Tibial nerve (tissue), 4 donors: ENCODE measurements at regions not wholly inside any gene's neighbourhood (a gene's known extent, or its start where the extent isn't known, plus 50 kb on each side); places are given as distances from the start of the nearest gene placed in this dataset.

ENCODE experiments used
- DNase-seq, 2 donors: peaks; one replicate each; pipeline ENCODE4 v3.0.0-alpha.2; 2019; ENCODE audit warnings: low spot score in 2 of 2
- H3K27ac ChIP-seq, 4 donors: fragments of 200-600 bp; sonication (generic) in 3 of 4; one replicate each; pipeline ENCODE4 v1.5.1; 2017 to 2019; ENCODE audit warnings: mild to moderate bottlenecking in 1 of 4
- H3K27me3 ChIP-seq, 2 donors: fragments of 200-600 bp; sonication (generic) in 1 of 2; one replicate each; pipeline versions ENCODE4 v1.5.1 to v1.6.0; 2017 to 2019
- H3K36me3 ChIP-seq, 3 donors: fragments of 200-600 bp; sonication (generic); one replicate each; pipeline ENCODE4 v1.5.1; 2018 to 2019
- H3K4me1 ChIP-seq, 4 donors: fragments of 200-600 bp; sonication (generic) in 3 of 4; one replicate each; pipeline ENCODE4 v1.5.1; 2017 to 2019
- H3K4me3 ChIP-seq, 4 donors: fragments of 200-600 bp; sonication (generic) in 3 of 4; one replicate each; pipeline ENCODE4 v1.5.1; 2017 to 2019; ENCODE audit warnings: mild to moderate bottlenecking in 1 of 4, moderate library complexity in 1 of 4
- H3K9me3 ChIP-seq, 4 donors: fragments of 200-600 bp; sonication (generic) in 3 of 4; one replicate each; pipeline ENCODE4 v1.5.1; 2017 to 2019
- EP300 ChIP-seq, 2 donors: sonication (generic); formaldehyde crosslinking; IDR thresholded peaks; one replicate each; pipeline ENCODE4 v1.6.1; 2017; ENCODE audit warnings: antibody characterized with exemption in 2 of 2, mild to moderate bottlenecking in 1 of 2
- POLR2A ChIP-seq, 2 donors: fragments of 450-650 bp; IDR thresholded peaks; one replicate each; pipeline ENCODE4 v1.6.1; 2017; ENCODE audit warnings: antibody characterized with exemption in 2 of 2, mild to moderate bottlenecking in 2 of 2, moderate library complexity in 2 of 2
- WGBS, 2 donors: methylation state at CpG; one replicate each; pipeline ENCODE4 v1.1.5; 2018; 5-methylcytosine and 5-hydroxymethylcytosine counted together
- TF ChIP-seq, protein P1 (sequence below), 5 experiments: fragments of 200-600 bp in 3 of 5; fragments of 450-650 bp in 2 of 5; sonication (generic) in 3 of 5; IDR thresholded peaks; one replicate each; pipeline ENCODE4 v1.5.1; 2016 to 2019; ENCODE audit warnings: antibody characterized with exemption in 5 of 5, mild to moderate bottlenecking in 3 of 5, moderate library complexity in 2 of 5

DNA sequence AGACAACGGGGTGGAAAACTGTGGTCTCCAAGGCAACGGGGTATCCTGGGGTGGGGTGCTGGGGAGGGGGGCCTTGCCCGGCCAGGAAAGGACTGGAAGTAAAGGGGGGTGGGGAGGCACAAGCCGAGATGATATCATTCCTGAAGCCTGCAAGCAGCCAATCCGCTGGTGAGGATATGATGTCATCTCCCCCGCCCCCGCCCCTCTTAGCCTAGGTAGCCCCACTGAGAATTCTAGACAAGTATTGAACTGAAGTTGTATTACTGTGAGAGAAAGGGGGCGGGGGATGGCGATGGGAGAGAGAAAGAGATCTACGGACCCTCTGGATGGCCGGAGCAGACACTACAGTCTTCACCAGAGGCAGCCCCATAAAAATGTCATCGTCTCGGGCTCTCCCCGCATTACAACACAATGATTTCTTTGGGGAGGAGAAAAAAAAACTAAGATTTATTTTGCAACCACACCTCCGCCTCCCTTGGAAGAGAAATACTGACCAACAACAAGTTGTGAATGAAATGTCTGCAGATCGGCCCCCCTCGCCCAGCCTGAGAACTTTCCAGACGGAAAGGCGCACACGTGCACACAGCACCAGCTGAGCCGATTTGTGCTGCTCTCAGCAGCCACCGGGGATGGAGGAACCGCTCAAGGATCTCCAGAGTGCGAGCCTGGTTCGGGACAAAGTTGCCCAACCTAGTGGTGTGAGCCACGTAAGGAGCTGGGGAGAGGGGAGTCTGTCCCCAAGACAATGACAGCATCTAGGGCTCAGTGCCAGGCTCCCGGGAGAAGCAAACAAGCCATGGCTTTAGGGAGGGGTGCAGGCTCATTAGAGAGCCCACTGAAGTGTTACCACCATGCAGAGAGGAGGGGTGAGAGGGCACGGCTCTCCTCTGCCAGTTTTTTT, 222.1 kb downstream of the SOX9 start:
- Histone ChIP-seq H3K4me3 (no peak overlapping the region), H3K36me3 (no peaks in the 10 kb centered on the region), H3K27me3 (no peaks in the 10 kb centered on the region), H3K9me3 (no peaks in the 10 kb centered on the region), H3K27ac (peak overlapping the region in 2 of 4 donors; percentile 35 to 49), H3K4me1 (peaks cover 0 to 25% (median 5%) of the 10 kb centered on the region in 4 donors)
- TF ChIP-seq POLR2A (IDR thresholded peaks at IDR 0.05) (no peak), EP300 (IDR thresholded peaks at IDR 0.05) (no peak)
- TF ChIP-seq, protein P1, sequence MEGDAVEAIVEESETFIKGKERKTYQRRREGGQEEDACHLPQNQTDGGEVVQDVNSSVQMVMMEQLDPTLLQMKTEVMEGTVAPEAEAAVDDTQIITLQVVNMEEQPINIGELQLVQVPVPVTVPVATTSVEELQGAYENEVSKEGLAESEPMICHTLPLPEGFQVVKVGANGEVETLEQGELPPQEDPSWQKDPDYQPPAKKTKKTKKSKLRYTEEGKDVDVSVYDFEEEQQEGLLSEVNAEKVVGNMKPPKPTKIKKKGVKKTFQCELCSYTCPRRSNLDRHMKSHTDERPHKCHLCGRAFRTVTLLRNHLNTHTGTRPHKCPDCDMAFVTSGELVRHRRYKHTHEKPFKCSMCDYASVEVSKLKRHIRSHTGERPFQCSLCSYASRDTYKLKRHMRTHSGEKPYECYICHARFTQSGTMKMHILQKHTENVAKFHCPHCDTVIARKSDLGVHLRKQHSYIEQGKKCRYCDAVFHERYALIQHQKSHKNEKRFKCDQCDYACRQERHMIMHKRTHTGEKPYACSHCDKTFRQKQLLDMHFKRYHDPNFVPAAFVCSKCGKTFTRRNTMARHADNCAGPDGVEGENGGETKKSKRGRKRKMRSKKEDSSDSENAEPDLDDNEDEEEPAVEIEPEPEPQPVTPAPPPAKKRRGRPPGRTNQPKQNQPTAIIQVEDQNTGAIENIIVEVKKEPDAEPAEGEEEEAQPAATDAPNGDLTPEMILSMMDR (IDR thresholded peaks at IDR 0.05) = no peak
- DNase-seq = peak; percentile 41 to 53
- 39 to 44% methylated on average over 28 of the region's 28 CpGs for WGBS, 2 donors

DNA sequence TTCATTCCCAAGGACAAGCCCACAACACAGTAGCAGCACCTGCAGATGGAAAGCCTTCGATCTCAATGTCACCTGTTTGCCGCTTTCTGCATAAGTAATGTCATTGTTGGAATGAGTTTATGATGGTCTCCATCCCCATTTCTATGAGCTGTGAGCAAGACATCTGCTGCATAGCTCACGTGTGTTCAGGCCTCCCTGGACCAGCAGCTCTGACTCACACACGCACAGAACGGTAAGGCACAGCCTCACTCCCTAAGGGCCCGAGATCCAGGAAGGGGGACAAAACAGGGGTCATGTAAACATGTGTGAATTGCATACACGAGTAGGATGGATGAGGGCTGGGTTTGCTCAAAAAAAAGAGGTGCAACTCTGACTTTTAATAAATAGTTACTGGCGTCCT, 223.1 kb downstream of the SOX9 start:
- Histone ChIP-seq H3K27me3 (no peaks in the 10 kb centered on the region), H3K36me3 (no peaks in the 10 kb centered on the region), H3K4me1 (peaks cover 0 to 17% (median 4%) of the 10 kb centered on the region in 4 donors), H3K27ac (no peak overlapping the region), H3K4me3 (no peak overlapping the region), H3K9me3 (no peaks in the 10 kb centered on the region)
- TF ChIP-seq POLR2A (IDR thresholded peaks at IDR 0.05) (no peak), EP300 (IDR thresholded peaks at IDR 0.05) (no peak)
- DNase-seq = no peak
- WGBS, 2 donors = 70 to 76% methylated on average over 8 of the region's 8 CpGs

DNA sequence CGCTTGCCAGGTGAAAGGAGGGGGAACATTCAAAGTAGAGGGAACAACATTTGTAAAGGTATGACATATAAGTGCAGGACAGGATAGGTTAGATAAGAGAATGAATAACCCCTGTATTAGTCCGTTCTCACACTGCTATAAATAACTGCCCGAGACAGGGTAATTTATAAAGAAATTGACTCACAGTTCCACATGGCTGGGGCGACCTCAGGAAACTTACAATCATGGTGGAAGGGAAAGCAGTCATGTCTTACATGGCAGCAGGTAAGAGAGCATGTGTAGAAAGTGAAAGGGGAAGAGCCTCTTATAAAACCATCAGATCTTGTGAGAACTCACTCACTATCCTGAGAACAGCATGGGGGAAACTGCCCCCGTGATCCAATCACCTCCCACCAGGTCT, 223.8 kb downstream of the SOX9 start:
- TF ChIP-seq, protein P1 (IDR thresholded peaks at IDR 0.05) = no peak
- TF ChIP-seq EP300 (IDR thresholded peaks at IDR 0.05) (no peak), POLR2A (IDR thresholded peaks at IDR 0.05) (no peak)
- 83 to 84% methylated on average over 5 of the region's 5 CpGs for WGBS, 2 donors
- no peak overlapping the region for H3K4me3 ChIP-seq

DNA sequence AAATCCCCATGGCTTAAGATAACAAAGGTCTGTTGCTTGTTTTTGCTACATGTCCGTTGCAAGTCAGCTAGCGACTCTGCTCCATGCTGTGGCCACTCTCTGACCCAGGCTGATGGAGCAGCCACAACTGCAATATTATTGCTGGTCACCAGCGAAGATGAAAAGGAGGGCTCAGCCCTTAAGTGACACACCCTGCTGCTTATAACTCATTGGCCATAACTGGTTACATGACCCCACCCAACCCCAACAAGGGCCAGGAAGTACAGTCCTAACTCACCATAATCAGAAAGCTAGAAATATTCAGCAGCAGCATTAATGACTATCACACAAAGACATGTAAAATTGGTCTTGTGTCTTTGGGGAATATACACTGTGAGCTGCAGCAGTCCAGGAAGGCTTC, 224.3 kb downstream of the SOX9 start:
- H3K27me3 ChIP-seq = no peaks in the 10 kb centered on the region
- H3K4me1 ChIP-seq = peaks cover 0 to 9% (median 0%) of the 10 kb centered on the region in 4 donors
- no peaks in the 10 kb centered on the region for H3K36me3 ChIP-seq
- no peak for DNase-seq
- no peak overlapping the region for H3K4me3 ChIP-seq
- TF ChIP-seq POLR2A (IDR thresholded peaks at IDR 0.05) = no peak
- H3K27ac ChIP-seq = no peak overlapping the region
- no peaks in the 10 kb centered on the region for H3K9me3 ChIP-seq
- WGBS, 2 donors = 84 to 93% methylated on average over 3 of the region's 3 CpGs

More for the DNA sequence above, 223.8 kb downstream of the SOX9 start:
- Histone ChIP-seq H3K27ac (no peak overlapping the region), H3K9me3 (no peaks in the 10 kb centered on the region), H3K4me1 (peaks cover 0 to 10% (median under 1%) of the 10 kb centered on the region in 4 donors), H3K36me3 (no peaks in the 10 kb centered on the region), H3K27me3 (no peaks in the 10 kb centered on the region)
- no peak for DNase-seq

DNA sequence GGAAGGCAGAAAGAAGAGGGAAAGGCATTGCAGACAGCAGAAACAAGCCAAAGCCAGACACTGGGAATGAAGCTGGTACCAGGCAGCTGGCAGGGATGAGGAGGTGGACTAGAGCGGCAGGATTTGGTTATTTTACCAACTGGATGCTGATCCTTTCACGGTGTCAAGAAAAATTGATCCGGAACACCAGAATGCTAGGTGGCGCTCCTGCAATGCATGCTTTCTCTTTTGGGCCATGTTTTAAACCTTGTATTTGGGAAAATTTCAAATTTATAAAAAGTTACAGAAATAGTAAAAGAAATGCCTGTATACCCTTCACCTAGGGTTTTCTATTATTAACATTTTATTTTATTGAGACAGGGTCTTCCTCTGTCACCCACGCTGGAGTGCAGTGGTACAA, 224.7 kb downstream of the SOX9 start:
- Histone ChIP-seq H3K27ac (no peak overlapping the region), H3K4me3 (no peak overlapping the region), H3K36me3 (no peaks in the 10 kb centered on the region), H3K4me1 (peaks cover 0 to 9% (median 0%) of the 10 kb centered on the region in 4 donors), H3K9me3 (no peaks in the 10 kb centered on the region), H3K27me3 (no peaks in the 10 kb centered on the region)
- 90 to 97% methylated on average over 5 of the region's 5 CpGs for WGBS, 2 donors
- DNase-seq = no peak
- TF ChIP-seq POLR2A (IDR thresholded peaks at IDR 0.05) = no peak

DNA sequence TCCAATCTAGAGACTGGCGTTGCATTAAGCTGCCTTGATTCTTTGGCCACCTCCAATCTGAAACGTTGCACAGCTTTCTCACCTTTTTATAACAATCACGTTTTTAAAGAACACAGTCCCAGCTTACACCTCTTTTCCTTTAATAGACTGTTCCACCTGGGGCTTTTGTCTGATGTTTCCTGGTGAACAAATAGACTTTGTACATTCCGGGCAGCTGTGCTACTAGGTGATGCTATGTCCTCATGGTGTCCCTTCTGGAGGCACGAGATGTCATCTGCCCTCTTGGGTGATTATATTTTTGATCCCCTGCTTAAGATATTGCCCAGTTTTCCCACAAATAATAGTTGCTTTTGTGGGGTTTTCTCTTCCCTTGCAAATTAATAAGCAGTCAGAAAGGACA, 225.5 kb downstream of the SOX9 start:
- Histone ChIP-seq H3K4me1 (peaks cover 0 to 9% (median 0%) of the 10 kb centered on the region in 4 donors), H3K36me3 (no peaks in the 10 kb centered on the region), H3K27ac (no peak overlapping the region), H3K9me3 (no peaks in the 10 kb centered on the region), H3K4me3 (no peak overlapping the region), H3K27me3 (no peaks in the 10 kb centered on the region)
- no peak for DNase-seq
- 78 to 81% methylated on average over 5 of the region's 5 CpGs for WGBS, 2 donors
- TF ChIP-seq EP300 (IDR thresholded peaks at IDR 0.05) (no peak), POLR2A (IDR thresholded peaks at IDR 0.05) (no peak)
- TF ChIP-seq, protein P1 (IDR thresholded peaks at IDR 0.05) = no peak
